PC-3 (cell line): ENCODE measurements at regions not wholly inside any gene's neighbourhood (a gene's known extent, or its start where the extent isn't known, plus 50 kb on each side); places are given as distances from the start of the nearest gene placed in this dataset.
A peak's percentile ranks its signal among the peaks of the same experiment; 100 is the strongest.

ENCODE experiments used
- ATAC-seq: fragments of 200-7000 bp; cut with Tn5 transposase; 2 replicates; pipeline ENCODE4 v1.9.1; 2020; ENCODE audit warnings: mild to moderate bottlenecking, moderate library complexity
- BruUV-seq: library from RNA; stranded (reverse); fragments of 400-500 nt; replicated peaks from 2 replicates; lab custom pipeline; 2021; lab: Mats Ljungman, UMichigan
- CTCF ChIA-PET: fragments of 300-600 bp; sonication (Branson Sonifier 250); formaldehyde crosslinking; loops from one replicate; lab custom pipeline; 2022; ENCODE audit warnings: antibody characterized with exemption; lab: Charles Lee
- POLR2A ChIA-PET: fragments of 300-600 bp; sonication (Branson Sonifier 250); formaldehyde crosslinking; loops from one replicate; lab custom pipeline; 2022; ENCODE audit warnings: antibody characterized with exemption; ENCODE audit not compliant: unreplicated experiment; lab: Charles Lee
- DNase-seq: peaks from one replicate; pipeline ENCODE4 v3.0.0-alpha.2; 2015
- H2AFZ ChIP-seq: fragments of 300-600 bp; sonication (generic); 2 replicates; pipeline ENCODE4 v1.6.0; 2016; ENCODE audit warnings: antibody characterized with exemption, low read length
- H3F3A ChIP-seq: fragments of 300-600 bp; sonication (generic); one replicate; pipeline ENCODE4 v1.6.0; 2017; ENCODE audit warnings: antibody characterized with exemption, low read length, control low read depth, mild to moderate bottlenecking; ENCODE audit not compliant: unreplicated experiment
- H3K27ac ChIP-seq: fragments of 300-600 bp; sonication (generic); 2 replicates; pipeline ENCODE4 v1.5.1; 2016; ENCODE audit warnings: mild to moderate bottlenecking, low read length
- H3K27me3 ChIP-seq: fragments of 300-600 bp; sonication (generic); 2 replicates; pipeline ENCODE4 v1.6.1; 2016; ENCODE audit warnings: low read length, mixed read lengths
- H3K36me3 ChIP-seq: fragments of 300-600 bp; sonication (generic); 2 replicates; pipeline ENCODE4 v1.6.1; 2016; ENCODE audit warnings: low read depth, mixed run types, low read length, mixed read lengths
- H3K4me1 ChIP-seq: fragments of 300-600 bp; sonication (generic); 2 replicates; pipeline ENCODE4 v1.5.1; 2016; ENCODE audit warnings: low read length; ENCODE audit not compliant: insufficient read depth
- H3K4me2 ChIP-seq: fragments of 300-600 bp; sonication (generic); 2 replicates; pipeline ENCODE4 v1.6.0; 2016; ENCODE audit warnings: low read length
- H3K4me3 ChIP-seq: fragments of 300-600 bp; sonication (generic); 2 replicates; pipeline ENCODE4 v1.5.1; 2016; ENCODE audit warnings: mild to moderate bottlenecking, low read length, mixed read lengths
- H3K79me2 ChIP-seq: fragments of 300-600 bp; sonication (generic); 2 replicates; pipeline ENCODE4 v1.6.1; 2017; ENCODE audit warnings: low read length, mixed read lengths
- H3K9ac ChIP-seq: fragments of 300-600 bp; sonication (generic); 2 replicates; pipeline ENCODE4 v1.6.0; 2016; ENCODE audit warnings: mild to moderate bottlenecking, low read length
- H3K9me2 ChIP-seq: fragments of 300-600 bp; sonication (generic); replicated peaks from 2 replicates; pipeline ENCODE4 v1.6.1; 2016; ENCODE audit warnings: mixed run types, low read length, mixed read lengths
- H3K9me3 ChIP-seq: fragments of 300-600 bp; sonication (generic); 2 replicates; pipeline ENCODE4 v1.6.1; 2016; ENCODE audit warnings: low read length, mixed read lengths
- H4K20me1 ChIP-seq: fragments of 300-600 bp; sonication (generic); 2 replicates; pipeline ENCODE4 v1.6.1; 2016; ENCODE audit warnings: low read length, mixed read lengths
- CTCF ChIP-seq: fragments of 300-600 bp; sonication (generic); conservative IDR thresholded peaks from 2 replicates; pipeline ENCODE4 v1.5.1; 2017; ENCODE audit warnings: antibody characterized with exemption, low read depth, mild to moderate bottlenecking, low read length
- EZH2 ChIP-seq: fragments of 300-600 bp; sonication (generic); IDR thresholded peaks from one replicate; pipeline ENCODE4 v1.6.1; 2017; ENCODE audit warnings: antibody characterized with exemption, mild to moderate bottlenecking, low read length; ENCODE audit not compliant: unreplicated experiment
- EZH2phosphoT487 ChIP-seq: fragments of 300-600 bp; sonication (generic); IDR thresholded peaks from 2 replicates; pipeline ENCODE4 v1.6.1; 2018; ENCODE audit warnings: mild to moderate bottlenecking, antibody characterized with exemption, low read length, borderline replicate concordance
- intact Hi-C: fragments of 100-400 bp; cut with micrococcal nuclease; formaldehyde crosslinking; loops from 2 replicates; pipeline ENCODE4 v1.9.0; 2023

- H3K9ac ChIP-seq: no peak overlapping the region
- DNase-seq: no peak
- no peak overlapping the region for H3K27ac ChIP-seq
- H3K36me3 ChIP-seq: no peaks in the 10 kb centered on the region
- no peaks in the 10 kb centered on the region for H3K9me2 ChIP-seq
- H4K20me1 ChIP-seq: no peaks in the 10 kb centered on the region
- ChIA-PET POLR2A (no interaction called here), CTCF (no interaction called here)
- no peaks in the 10 kb centered on the region for H3F3A ChIP-seq
- H3K4me2 ChIP-seq: no peak overlapping the region
- no peaks in the 10 kb centered on the region for H3K27me3 ChIP-seq
- H3K4me1 ChIP-seq: no peaks in the 10 kb centered on the region
- intact Hi-C loops: no loop called here
- no TSS peak for BruUV-seq
- no peak overlapping the region for H3K4me3 ChIP-seq
- no peak for ATAC-seq
- no peak overlapping the region for H2AFZ ChIP-seq
- TF ChIP-seq CTCF (no peak), EZH2phosphoT487 (no peak), EZH2 (no peak)
- no peaks in the 10 kb centered on the region for H3K9me3 ChIP-seq
- no peaks in the 10 kb centered on the region for H3K79me2 ChIP-seq
These were observed 407.7 kb downstream of the LMO7 start for GRCh38 chr13:76043874-76044273.

DNA sequence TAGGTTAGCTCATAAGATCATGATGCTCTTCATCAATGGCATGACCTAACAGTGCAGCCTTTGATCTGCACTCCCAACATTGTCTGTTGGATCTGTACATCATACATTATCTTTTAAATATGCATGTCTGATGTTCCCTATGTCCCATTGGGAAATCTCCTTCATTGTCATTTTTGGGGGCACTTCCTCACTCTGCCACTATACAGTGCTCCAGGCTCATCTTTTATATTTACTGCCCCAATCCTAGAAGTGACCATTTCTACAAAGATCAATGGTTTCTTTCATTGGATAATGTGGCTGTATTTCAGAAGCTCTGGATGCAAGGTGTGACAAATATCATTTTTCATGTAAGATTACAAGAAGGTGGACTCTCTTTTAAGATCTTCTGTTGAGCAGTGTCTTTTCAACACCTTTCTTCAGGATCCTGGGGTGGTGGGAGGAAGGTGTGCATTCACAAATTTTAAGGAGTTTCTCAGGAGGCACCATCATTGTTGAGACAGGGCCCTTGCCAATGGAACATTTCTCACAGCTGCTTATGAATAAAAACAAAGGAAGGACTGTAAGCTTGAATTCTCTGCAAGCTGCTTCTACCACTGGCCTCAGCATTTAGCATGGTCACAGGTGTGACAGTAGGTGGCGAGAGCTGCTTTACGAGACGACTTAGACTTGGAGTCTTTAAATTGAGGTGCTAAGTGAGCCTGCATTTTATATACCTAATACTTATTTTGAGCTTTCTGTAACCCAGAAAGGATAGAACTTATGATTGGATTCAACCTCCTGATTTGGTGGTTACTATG lies 403.0 kb downstream of the LMO7 start:
- intact Hi-C loops: no loop called here
- Histone ChIP-seq H3K27ac (no peak overlapping the region), H3K4me3 (no peak overlapping the region), H3K36me3 (no peaks in the 10 kb centered on the region), H3K4me1 (no peaks in the 10 kb centered on the region), H3K9me3 (no peaks in the 10 kb centered on the region), H3K27me3 (no peaks in the 10 kb centered on the region), H3K79me2 (no peaks in the 10 kb centered on the region), H3K9ac (no peak overlapping the region), H3K4me2 (no peak overlapping the region), H2AFZ (no peak overlapping the region), H4K20me1 (no peaks in the 10 kb centered on the region), H3F3A (no peaks in the 10 kb centered on the region), H3K9me2 (no peaks in the 10 kb centered on the region)
- CTCF ChIA-PET: no interaction called here
- ATAC-seq (no peak), DNase-seq (peak; percentile 3)
- no peak for TF ChIP-seq EZH2phosphoT487
- TF ChIP-seq CTCF: 0 out of 2 replicates have a peak, but pooled peaks have one; percentile 13
- BruUV-seq: no TSS peak
- POLR2A ChIA-PET: no interaction called here

DNA sequence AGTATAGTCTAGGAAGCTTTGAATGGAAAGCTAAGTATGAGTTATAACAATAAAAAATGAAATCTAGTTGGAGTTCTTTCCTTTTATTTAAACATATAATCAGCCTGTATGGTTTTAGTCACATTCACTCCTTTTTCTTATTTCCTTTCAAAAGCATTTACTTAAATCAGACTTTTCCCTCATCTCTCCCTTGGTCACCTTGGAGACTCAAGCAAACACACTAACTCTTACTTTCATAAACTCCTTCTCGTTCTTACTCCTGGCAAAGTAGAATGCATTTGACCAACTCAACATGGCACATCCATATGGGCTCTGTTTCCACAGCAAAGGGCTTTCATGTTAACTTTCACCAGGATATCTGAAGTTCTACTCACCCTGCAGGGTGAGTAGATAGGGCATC lies 400.0 kb downstream of the LMO7 start:
- Histone ChIP-seq H3K9ac (no peak overlapping the region), H3K27me3 (no peaks in the 10 kb centered on the region), H3K4me2 (no peak overlapping the region), H4K20me1 (no peaks in the 10 kb centered on the region), H3K4me3 (no peak overlapping the region), H3K36me3 (no peaks in the 10 kb centered on the region), H3F3A (no peaks in the 10 kb centered on the region), H3K9me3 (no peaks in the 10 kb centered on the region), H3K27ac (no peak overlapping the region), H2AFZ (no peak overlapping the region), H3K79me2 (no peaks in the 10 kb centered on the region), H3K4me1 (no peaks in the 10 kb centered on the region), H3K9me2 (no peaks in the 10 kb centered on the region)
- no peak for DNase-seq
- BruUV-seq: no TSS peak
- intact Hi-C loops: no loop called here
- POLR2A ChIA-PET: no interaction called here
- TF ChIP-seq CTCF: no peak
- no peak for TF ChIP-seq EZH2
- no peak for ATAC-seq
- CTCF ChIA-PET: no interaction called here
